Tongue (tissue), 1 donor: ENCODE measurements at regions not wholly inside any gene's neighbourhood (a gene's known extent, or its start where the extent isn't known, plus 50 kb on each side); places are given as distances from the start of the nearest gene placed in this dataset.
"Not testable (repeated sequence)": the region's sequence is repeated elsewhere in the genome, so short reads cannot be mapped to it uniquely, and the experiment has no call there.

Experiments
- DNase-seq: peaks from one replicate; pipeline ENCODE4 v3.0.0-alpha.2; 2015

DNA sequence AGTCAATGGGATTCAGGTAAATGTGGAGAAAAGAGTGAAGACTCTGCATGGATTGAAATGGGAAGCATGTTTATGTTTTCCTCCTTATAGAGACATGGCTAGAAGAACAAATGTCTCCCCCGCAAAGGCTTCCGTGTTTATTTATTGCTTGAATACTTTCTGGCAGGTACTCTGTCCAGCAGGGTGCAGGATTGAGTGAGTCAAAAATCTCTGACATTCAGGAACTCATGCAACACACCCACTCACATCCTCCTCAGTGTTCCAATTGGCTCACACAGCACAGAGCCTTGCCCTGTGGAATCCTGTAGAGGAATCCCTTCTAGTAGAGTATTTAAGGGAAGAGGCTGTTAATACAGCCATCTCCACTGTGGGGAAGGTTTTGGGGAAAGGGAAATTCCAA lies 290.3 kb upstream of the VWC2 start:
- DNase-seq: no peak

GRCh38 chr7:49486974-49487829 lies 286.2 kb upstream of the VWC2 start:
- DNase-seq: no peak

- DNase-seq: no peak
Observed at GRCh38 chr7:49487830-49488140, 285.7 kb upstream of the VWC2 start.

DNA sequence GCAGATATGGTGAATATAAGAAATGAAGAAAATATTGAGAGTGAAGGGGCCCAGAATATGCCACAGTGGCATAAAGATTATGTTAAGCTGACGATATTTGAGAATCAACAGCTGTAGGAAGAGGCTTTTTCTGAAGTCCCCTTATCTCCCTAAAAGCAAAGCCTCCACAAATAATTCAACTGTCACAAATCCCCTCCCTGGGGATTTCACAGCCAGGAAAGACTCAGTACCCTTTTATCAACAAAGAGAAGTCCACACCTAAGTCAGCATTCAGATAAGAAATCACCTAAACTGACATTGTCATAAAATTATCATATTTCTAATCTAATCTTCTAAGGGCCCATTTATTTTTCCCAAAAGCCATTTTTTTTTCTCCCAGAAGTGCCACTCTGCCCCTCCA lies 284.9 kb upstream of the VWC2 start:
- DNase-seq: no peak

- no peak for DNase-seq
Observed at GRCh38 chr7:49497471-49497870, 276.0 kb upstream of the VWC2 start.

- DNase-seq: no peak
Observed at GRCh38 chr7:49500741-49501140, 272.7 kb upstream of the VWC2 start.

- not testable (repeated sequence) for DNase-seq
Observed at GRCh38 chr7:49507206-49507605, 266.2 kb upstream of the VWC2 start.

- DNase-seq: peak; percentile 13
Observed at GRCh38 chr7:49513911-49514310, 259.5 kb upstream of the VWC2 start.

DNA sequence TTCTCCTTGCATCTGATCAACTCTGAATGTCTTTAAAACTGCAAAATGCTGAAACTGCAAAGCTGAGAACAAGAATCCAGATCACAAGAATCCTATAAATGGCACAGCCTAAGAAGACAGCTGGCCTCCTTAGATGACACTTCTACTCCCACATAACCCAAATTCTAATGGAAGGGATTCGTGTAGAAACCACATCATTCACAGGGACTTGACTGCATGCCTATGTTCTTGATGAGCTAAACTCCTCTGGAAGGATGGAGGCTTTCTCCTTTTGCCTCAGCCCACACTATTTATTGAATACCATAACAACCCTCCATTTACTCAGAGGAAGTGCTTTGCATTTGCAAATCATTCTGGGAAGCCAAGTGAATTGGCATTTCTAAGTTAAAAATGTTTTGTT lies 252.5 kb upstream of the VWC2 start:
- DNase-seq: no peak

DNA sequence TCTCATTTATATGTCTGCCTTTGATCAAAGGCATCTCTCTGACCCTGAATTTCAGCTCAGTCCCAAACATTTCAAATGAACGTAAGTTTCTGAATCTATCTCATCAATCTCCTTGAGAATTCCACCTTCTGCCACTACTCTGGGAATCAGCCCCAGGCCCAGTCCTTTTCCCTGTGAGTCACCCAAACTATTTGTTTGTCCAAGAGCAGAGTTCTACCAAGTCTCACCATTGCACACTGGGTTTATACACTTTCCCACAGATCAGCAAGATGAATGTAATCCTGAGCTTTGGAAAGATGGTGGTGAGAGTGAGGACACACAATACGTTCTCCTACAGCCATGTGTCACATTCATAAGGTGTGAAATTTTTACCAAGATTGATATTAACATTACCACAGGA lies 251.3 kb upstream of the VWC2 start:
- DNase-seq: no peak

- DNase-seq: no peak
Observed at GRCh38 chr7:49523870-49524269, 249.6 kb upstream of the VWC2 start.

DNA sequence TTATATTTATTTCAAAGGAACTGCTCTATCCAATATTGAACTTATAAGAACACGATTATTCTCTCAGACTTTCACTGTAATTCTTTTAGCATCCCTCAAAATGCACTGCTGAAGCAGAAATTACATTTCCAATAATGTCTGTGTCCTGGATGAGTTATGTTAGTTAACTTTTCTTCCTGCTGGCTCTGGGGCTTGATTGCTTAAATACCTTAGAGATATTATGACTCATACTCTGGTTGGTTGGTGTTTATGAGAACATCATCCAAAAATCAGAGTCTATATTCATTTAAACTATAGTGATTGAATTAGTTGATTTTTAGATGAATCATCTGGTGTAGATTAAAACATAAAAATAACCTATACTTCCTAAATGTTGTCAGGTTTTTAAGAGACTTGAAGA lies 246.3 kb upstream of the VWC2 start:
- DNase-seq: peak; percentile 30

GRCh38 chr7:49530481-49530880 lies 243.0 kb upstream of the VWC2 start:
- no peak for DNase-seq

GRCh38 chr7:49563693-49564378 lies 209.6 kb upstream of the VWC2 start:
- no peak for DNase-seq

- no peak for DNase-seq
Observed at GRCh38 chr7:49564379-49564714, 209.1 kb upstream of the VWC2 start.

GRCh38 chr7:49577576-49577975 lies 195.9 kb upstream of the VWC2 start:
- no peak for DNase-seq

- no peak for DNase-seq
Observed at GRCh38 chr7:49579408-49579807, 194.0 kb upstream of the VWC2 start.

DNA sequence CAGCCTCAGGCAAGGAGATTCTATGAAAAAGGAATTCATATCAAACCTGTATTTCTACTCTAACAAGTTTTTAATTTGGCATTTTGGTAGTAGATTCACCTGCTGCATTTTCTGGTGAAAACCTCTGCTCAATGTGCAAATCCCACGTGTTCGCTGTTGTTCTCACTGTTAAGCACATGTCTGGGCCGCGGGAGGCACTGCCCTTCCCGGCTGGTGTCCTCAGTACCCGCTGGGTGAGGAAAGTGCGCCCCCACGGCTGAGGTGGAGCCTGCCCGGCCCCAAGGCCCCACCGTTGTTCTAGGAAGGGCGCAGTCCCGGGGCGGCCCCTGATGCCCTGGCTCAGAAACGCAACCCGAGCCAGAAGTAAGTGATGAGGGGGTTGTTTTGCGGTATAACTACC lies 193.4 kb upstream of the VWC2 start:
- no peak for DNase-seq

- no peak for DNase-seq
Observed at GRCh38 chr7:49580761-49581160, 192.7 kb upstream of the VWC2 start.

GRCh38 chr7:49583440-49583839 lies 190.0 kb upstream of the VWC2 start:
- no peak for DNase-seq

- no peak for DNase-seq
Observed at GRCh38 chr7:49596701-49597491, 176.5 kb upstream of the VWC2 start.

GRCh38 chr7:49597805-49598204 lies 175.6 kb upstream of the VWC2 start:
- DNase-seq: no peak

- DNase-seq: no peak
Observed at GRCh38 chr7:49611951-49612350, 161.5 kb upstream of the VWC2 start.
